A673 (cell line): ENCODE measurements at regions not wholly inside any gene's neighbourhood (a gene's known extent, or its start where the extent isn't known, plus 50 kb on each side); places are given as distances from the start of the nearest gene placed in this dataset.

Source experiments
- CTCF ChIP-seq: fragments of 300-800, 200-600 bp; sonication (generic); conservative IDR thresholded peaks from 2 replicates; pipeline ENCODE4 v1.5.1; 2017; ENCODE audit warnings: low read depth, mild to moderate bottlenecking, antibody characterized with exemption, low read length, moderate library complexity, mixed read lengths
- EZH2 ChIP-seq: fragments of 200-600 bp; sonication (generic); IDR thresholded peaks from 2 replicates; pipeline ENCODE4 v1.6.1; 2017; ENCODE audit warnings: borderline replicate concordance, low read depth, mild to moderate bottlenecking, mixed read lengths, antibody characterized with exemption, low read length; ENCODE audit not compliant: poor library complexity, severe bottlenecking

- no peak for TF ChIP-seq CTCF
- no peak for TF ChIP-seq EZH2
Observed at GRCh38 chr12:23186950-23187349, 562.0 kb downstream of the ETNK1 start.
